ENCODE measurements at regions not wholly inside any gene's neighbourhood (a gene's known extent, or its start where the extent isn't known, plus 50 kb on each side); places are given as distances from the start of the nearest gene placed in this dataset.
"Not testable (repeated sequence)": the region's sequence is repeated elsewhere in the genome, so short reads cannot be mapped to it uniquely, and the experiment has no call there.

DNA sequence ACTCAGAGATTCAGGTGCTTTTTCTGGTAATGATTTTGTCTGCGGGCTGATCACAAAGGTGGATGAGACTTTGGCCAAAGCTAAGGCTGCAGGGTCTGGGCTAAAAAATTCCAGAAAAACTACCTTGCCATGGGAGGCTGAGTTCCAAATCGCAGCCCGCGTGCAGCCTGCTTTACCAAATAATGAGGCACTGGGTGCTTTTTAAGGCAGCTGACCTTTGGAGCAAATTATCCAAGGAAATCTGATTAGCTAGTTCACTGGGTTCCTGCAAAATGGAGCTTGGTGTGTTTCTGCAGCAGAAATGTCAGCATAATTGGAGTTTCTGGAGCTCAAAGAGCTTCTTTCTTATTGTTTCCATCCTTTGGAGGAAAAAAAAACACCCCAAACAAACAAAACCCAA lies 156.6 kb downstream of the NPIPA7 start:
- H3K9me3 Mint-ChIP-seq; intact Hi-C loops (cut with micrococcal nuclease); H3K4me1 ChIP-seq (ENCODE audit: control insufficient read depth, insufficient read depth, low read length); H3K36me3 ChIP-seq (ENCODE audit: control insufficient read depth, insufficient read depth, low read length); H3K27me3 ChIP-seq (ENCODE audit: control insufficient read depth, insufficient read depth, low read length); H3K4me3 Mint-ChIP-seq; H3K4me1 Mint-ChIP-seq; H3K36me3 Mint-ChIP-seq; H3K4me3 ChIP-seq (ENCODE audit: low read length); ATAC-seq; H3K9me3 ChIP-seq (ENCODE audit: control insufficient read depth, insufficient read depth, low read length); H3K27me3 Mint-ChIP-seq (ENCODE audit: low read depth in 2 of 2); DNase-seq; H3K27ac ChIP-seq (ENCODE audit: low read length); H3K27ac Mint-ChIP-seq: not testable (repeated sequence)
- 86% methylated on average over 3 of the region's 4 CpGs for WGBS (ENCODE audit: insufficient coverage)

DNA sequence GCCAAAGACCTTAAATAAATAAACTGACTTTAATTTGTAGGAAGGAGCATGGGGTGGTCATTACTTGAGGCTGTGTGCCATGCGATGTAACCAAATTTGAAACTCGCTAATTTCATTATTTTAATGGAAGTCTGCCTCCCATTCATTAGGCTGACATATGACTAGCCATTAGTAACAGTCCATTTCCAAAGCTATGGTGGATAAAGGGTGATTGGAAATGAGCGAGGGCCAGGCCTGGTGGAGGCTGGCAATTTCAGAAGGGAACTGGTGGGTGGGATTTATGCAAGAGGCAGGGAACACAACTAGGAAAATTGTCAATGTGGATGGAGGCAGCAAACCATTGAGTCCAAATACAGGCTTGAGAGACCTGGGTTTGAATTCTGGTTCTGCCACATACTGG lies 157.2 kb downstream of the NPIPA7 start:
- H3K4me3 ChIP-seq (ENCODE audit: low read length); H3K9me3 Mint-ChIP-seq; H3K27ac ChIP-seq (ENCODE audit: low read length); H3K27me3 Mint-ChIP-seq (ENCODE audit: low read depth in 2 of 2); ATAC-seq; H3K36me3 Mint-ChIP-seq; H3K4me3 Mint-ChIP-seq; H3K9me3 ChIP-seq (ENCODE audit: control insufficient read depth, insufficient read depth, low read length); H3K4me1 Mint-ChIP-seq; intact Hi-C loops (cut with micrococcal nuclease); H3K27me3 ChIP-seq (ENCODE audit: control insufficient read depth, insufficient read depth, low read length); H3K36me3 ChIP-seq (ENCODE audit: control insufficient read depth, insufficient read depth, low read length); H3K27ac Mint-ChIP-seq; H3K4me1 ChIP-seq (ENCODE audit: control insufficient read depth, insufficient read depth, low read length); DNase-seq: not testable (repeated sequence)
- WGBS (ENCODE audit: insufficient coverage): no CpG with 5 or more reads among the region's 3 CpGs

DNA sequence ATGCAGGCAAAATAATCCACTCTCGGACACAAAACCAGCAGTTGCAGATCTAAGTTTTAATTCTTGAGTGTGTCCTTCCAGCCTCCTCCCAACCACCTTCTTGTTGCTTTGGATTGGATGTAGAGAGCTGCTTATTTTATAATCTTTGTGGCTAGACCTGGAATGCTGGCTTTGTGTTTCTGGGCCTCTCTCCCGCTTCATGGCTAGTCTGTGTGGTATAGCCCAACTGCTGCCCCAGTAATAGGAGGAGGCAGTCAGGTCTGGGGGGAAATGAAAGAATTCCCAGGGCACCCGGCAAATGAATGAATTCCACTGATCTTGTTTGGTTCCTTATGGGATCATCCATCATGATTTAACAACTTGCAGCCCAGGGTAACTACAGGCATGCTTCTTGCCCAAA lies 170.8 kb downstream of the NPIPA7 start:
- H3K4me3 Mint-ChIP-seq; DNase-seq; H3K9me3 ChIP-seq (ENCODE audit: control insufficient read depth, insufficient read depth, low read length); H3K4me1 Mint-ChIP-seq; H3K27ac ChIP-seq (ENCODE audit: low read length); H3K27me3 Mint-ChIP-seq (ENCODE audit: low read depth in 2 of 2); H3K27ac Mint-ChIP-seq; ATAC-seq; H3K4me3 ChIP-seq (ENCODE audit: low read length); intact Hi-C loops (cut with micrococcal nuclease); H3K9me3 Mint-ChIP-seq; H3K36me3 ChIP-seq (ENCODE audit: control insufficient read depth, insufficient read depth, low read length); H3K36me3 Mint-ChIP-seq; H3K27me3 ChIP-seq (ENCODE audit: control insufficient read depth, insufficient read depth, low read length); H3K4me1 ChIP-seq (ENCODE audit: control insufficient read depth, insufficient read depth, low read length): not testable (repeated sequence)
- WGBS (ENCODE audit: insufficient coverage): 84% methylated on average over 3 of the region's 3 CpGs

DNA sequence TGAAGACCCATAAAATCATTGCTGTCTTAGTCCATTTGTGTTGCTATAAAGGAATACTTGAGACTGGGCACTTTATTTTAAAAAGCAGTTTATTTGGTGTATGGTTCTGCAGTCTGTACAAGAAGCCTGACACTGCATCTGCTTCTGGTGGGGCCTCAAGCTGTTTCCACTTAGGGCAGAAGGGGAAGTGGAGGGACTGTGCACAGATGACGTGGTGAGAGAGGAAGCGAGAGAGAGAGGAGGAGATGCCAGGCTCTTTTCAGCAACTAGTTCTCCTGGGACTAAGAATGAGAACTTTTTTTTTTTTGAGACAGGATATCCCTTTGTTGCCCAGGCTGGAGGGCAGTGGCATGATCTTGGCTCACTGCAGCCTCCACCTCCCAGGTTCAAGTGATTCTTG lies 171.9 kb downstream of the NPIPA7 start:
- H3K36me3 Mint-ChIP-seq; intact Hi-C loops (cut with micrococcal nuclease); H3K27me3 ChIP-seq (ENCODE audit: control insufficient read depth, insufficient read depth, low read length); H3K27me3 Mint-ChIP-seq (ENCODE audit: low read depth in 2 of 2); H3K36me3 ChIP-seq (ENCODE audit: control insufficient read depth, insufficient read depth, low read length); H3K27ac ChIP-seq (ENCODE audit: low read length); H3K9me3 ChIP-seq (ENCODE audit: control insufficient read depth, insufficient read depth, low read length); H3K4me3 ChIP-seq (ENCODE audit: low read length); H3K9me3 Mint-ChIP-seq; H3K4me1 ChIP-seq (ENCODE audit: control insufficient read depth, insufficient read depth, low read length); ATAC-seq; H3K4me3 Mint-ChIP-seq; H3K4me1 Mint-ChIP-seq; DNase-seq; H3K27ac Mint-ChIP-seq: not testable (repeated sequence)
- WGBS (ENCODE audit: insufficient coverage): 0% methylated on average over 1 of the region's 2 CpGs

DNA sequence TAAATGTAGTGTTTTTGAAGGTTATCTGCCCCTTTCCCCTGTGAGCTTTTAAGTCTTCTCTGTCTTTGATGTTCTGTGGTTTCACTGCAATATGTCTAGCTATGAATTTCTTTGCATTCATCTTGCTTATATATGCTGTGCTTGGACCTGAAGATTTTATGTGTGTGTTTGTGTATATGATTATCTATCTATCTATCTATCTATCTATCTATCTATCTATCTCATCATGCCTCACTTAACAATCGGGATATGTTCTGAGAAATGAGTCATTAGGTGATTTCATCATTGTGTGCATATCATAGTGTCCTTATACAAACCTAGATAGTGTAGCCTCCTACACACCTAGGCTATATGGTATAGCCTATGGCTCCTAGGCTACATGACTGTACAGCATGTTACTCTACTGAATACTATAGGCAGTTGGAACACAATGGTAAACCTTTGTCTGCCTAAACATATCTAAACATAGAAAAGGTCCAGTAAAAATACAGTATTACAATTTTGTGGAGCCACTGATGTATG lies 173.9 kb downstream of the NPIPA7 start:
- H3K4me1 Mint-ChIP-seq; H3K4me1 ChIP-seq (ENCODE audit: control insufficient read depth, insufficient read depth, low read length); H3K27ac Mint-ChIP-seq; ATAC-seq; H3K36me3 ChIP-seq (ENCODE audit: control insufficient read depth, insufficient read depth, low read length); H3K27me3 ChIP-seq (ENCODE audit: control insufficient read depth, insufficient read depth, low read length); H3K9me3 Mint-ChIP-seq; intact Hi-C loops (cut with micrococcal nuclease); H3K27me3 Mint-ChIP-seq (ENCODE audit: low read depth in 2 of 2); H3K27ac ChIP-seq (ENCODE audit: low read length); H3K9me3 ChIP-seq (ENCODE audit: control insufficient read depth, insufficient read depth, low read length); H3K36me3 Mint-ChIP-seq; DNase-seq; H3K4me3 ChIP-seq (ENCODE audit: low read length); H3K4me3 Mint-ChIP-seq: not testable (repeated sequence)
- no CpG with 5 or more reads among the region's 1 CpG for WGBS (ENCODE audit: insufficient coverage)

DNA sequence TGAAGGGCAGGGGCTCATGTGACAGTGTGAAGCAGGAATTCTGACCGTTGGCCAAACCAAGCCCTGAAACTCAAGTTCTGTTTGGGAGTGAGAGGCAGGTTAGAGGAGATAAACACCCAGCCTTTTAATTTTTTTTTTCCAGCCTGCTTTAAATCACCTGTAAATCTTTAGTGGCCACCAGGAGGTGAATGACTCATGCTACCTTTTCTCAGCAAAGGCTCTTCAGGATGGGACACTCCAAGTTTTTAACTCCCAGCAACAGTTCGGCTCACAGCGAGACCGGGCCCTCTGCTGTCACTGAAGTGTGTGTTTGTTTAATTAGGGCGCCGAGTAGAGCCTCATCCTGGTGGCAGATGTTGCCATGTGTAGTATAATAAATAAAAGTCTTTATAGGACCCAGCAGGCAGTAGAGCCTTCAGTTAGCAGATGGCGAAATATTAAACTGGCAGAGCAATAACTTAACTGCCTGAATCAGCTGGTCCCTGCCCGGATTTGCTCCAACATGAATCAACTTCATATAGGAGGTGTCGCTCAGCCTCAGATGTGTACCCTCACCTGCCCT lies 180.3 kb downstream of the NPIPA7 start:
- H3K27me3 ChIP-seq (ENCODE audit: control insufficient read depth, insufficient read depth, low read length); H3K36me3 Mint-ChIP-seq; H3K4me3 Mint-ChIP-seq; ATAC-seq; H3K36me3 ChIP-seq (ENCODE audit: control insufficient read depth, insufficient read depth, low read length); DNase-seq; H3K27ac ChIP-seq (ENCODE audit: low read length); H3K4me3 ChIP-seq (ENCODE audit: low read length); H3K4me1 ChIP-seq (ENCODE audit: control insufficient read depth, insufficient read depth, low read length); H3K4me1 Mint-ChIP-seq; H3K9me3 Mint-ChIP-seq; H3K27ac Mint-ChIP-seq; H3K27me3 Mint-ChIP-seq (ENCODE audit: low read depth in 2 of 2); H3K9me3 ChIP-seq (ENCODE audit: control insufficient read depth, insufficient read depth, low read length); intact Hi-C loops (cut with micrococcal nuclease): not testable (repeated sequence)
- WGBS (ENCODE audit: insufficient coverage): no CpG with 5 or more reads among the region's 9 CpGs

DNA sequence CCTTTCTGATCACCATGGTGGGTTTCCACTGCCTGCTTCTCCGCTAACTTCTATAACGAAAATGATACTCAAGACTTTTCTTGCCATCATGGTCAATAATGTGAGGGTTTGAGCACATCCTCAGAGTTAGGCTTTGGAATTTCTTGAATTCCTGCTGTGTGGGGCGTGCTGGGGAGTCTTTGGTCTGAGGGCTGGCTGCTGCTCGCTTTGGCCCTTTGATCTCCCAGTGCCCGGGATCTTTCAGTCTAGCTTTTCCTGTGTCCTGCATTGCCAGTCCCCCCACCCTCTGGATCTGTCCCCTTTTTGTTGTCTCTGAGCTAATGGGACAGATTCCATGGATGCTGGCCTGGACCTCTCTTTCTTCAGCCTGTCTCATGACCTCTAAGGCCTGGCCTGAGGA lies 182.6 kb downstream of the NPIPA7 start:
- H3K27me3 Mint-ChIP-seq (ENCODE audit: low read depth in 2 of 2); H3K27ac ChIP-seq (ENCODE audit: low read length); H3K4me3 Mint-ChIP-seq; H3K4me1 ChIP-seq (ENCODE audit: control insufficient read depth, insufficient read depth, low read length); H3K36me3 Mint-ChIP-seq; H3K4me1 Mint-ChIP-seq; intact Hi-C loops (cut with micrococcal nuclease); H3K9me3 Mint-ChIP-seq; ATAC-seq; H3K27ac Mint-ChIP-seq; H3K27me3 ChIP-seq (ENCODE audit: control insufficient read depth, insufficient read depth, low read length); DNase-seq; H3K9me3 ChIP-seq (ENCODE audit: control insufficient read depth, insufficient read depth, low read length); H3K36me3 ChIP-seq (ENCODE audit: control insufficient read depth, insufficient read depth, low read length); H3K4me3 ChIP-seq (ENCODE audit: low read length): not testable (repeated sequence)
- WGBS (ENCODE audit: insufficient coverage): 90% methylated on average over 4 of the region's 5 CpGs

DNA sequence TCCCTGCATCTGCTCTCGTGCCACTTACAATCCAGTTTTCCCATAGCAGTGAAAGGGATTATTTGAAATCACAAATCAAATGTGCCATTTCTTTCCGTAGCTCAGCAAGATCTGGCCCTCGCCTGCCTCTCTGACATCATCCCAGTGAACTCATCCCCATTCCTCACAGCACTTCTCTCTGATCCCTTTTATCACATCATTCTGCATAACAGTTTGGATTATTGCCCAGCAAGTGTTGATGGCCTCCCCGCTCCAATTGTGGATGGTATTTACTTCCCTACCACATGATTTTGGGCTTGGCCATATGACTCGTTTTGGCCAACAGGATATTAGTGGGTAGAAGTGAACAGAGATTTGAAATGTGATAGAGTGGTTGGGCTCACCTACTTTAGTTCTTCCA lies 185.0 kb downstream of the NPIPA7 start:
- intact Hi-C loops (cut with micrococcal nuclease); H3K4me3 Mint-ChIP-seq; H3K4me1 ChIP-seq (ENCODE audit: control insufficient read depth, insufficient read depth, low read length); H3K4me1 Mint-ChIP-seq; H3K4me3 ChIP-seq (ENCODE audit: low read length); H3K9me3 ChIP-seq (ENCODE audit: control insufficient read depth, insufficient read depth, low read length); H3K36me3 Mint-ChIP-seq; H3K9me3 Mint-ChIP-seq; H3K27ac Mint-ChIP-seq; H3K27me3 ChIP-seq (ENCODE audit: control insufficient read depth, insufficient read depth, low read length); ATAC-seq; DNase-seq; H3K27me3 Mint-ChIP-seq (ENCODE audit: low read depth in 2 of 2); H3K27ac ChIP-seq (ENCODE audit: low read length); H3K36me3 ChIP-seq (ENCODE audit: control insufficient read depth, insufficient read depth, low read length): not testable (repeated sequence)
- no CpG with 5 or more reads among the region's 5 CpGs for WGBS (ENCODE audit: insufficient coverage)

All from natural killer cell (primary cell).